AG04449 (cell line): ENCODE measurements at regions not wholly inside any gene's neighbourhood (a gene's known extent, or its start where the extent isn't known, plus 50 kb on each side); places are given as distances from the start of the nearest gene placed in this dataset.
"Not testable (repeated sequence)": the region's sequence is repeated elsewhere in the genome, so short reads cannot be mapped to it uniquely, and the experiment has no call there.

Experiments
- CTCF ChIA-PET: fragments of 350-600 bp; formaldehyde crosslinking; extraction: SDS; loops from one replicate; lab custom pipeline; 2021; ENCODE audit warnings: antibody characterized with exemption; lab: Yijun Ruan, JAX
- POLR2A ChIA-PET: fragments of 400-600, 350-600 bp; formaldehyde crosslinking; extraction: SDS; loops from one replicate; lab custom pipeline; 2020; ENCODE audit warnings: antibody characterized with exemption, inconsistent platforms; lab: Yijun Ruan, JAX
- DNase-seq: peaks from one replicate; pipeline ENCODE4 v3.0.0-alpha.2; 2010; ENCODE audit warnings: low read depth, low spot score
- H3K4me3 ChIP-seq: 2 replicates; pipeline ENCODE4 v1.5.1; 2011; ENCODE audit warnings: low read depth, mild to moderate bottlenecking, control low read depth, low read length
- TF ChIP-seq, protein P1 (sequence below): IDR thresholded peaks from one replicate; pipeline ENCODE4 v1.5.1; 2011; ENCODE audit warnings: mild to moderate bottlenecking, moderate library complexity, low read length, control low read depth, inconsistent platforms; ENCODE audit not compliant: insufficient read depth; ENCODE audit errors: missing control alignments

DNA sequence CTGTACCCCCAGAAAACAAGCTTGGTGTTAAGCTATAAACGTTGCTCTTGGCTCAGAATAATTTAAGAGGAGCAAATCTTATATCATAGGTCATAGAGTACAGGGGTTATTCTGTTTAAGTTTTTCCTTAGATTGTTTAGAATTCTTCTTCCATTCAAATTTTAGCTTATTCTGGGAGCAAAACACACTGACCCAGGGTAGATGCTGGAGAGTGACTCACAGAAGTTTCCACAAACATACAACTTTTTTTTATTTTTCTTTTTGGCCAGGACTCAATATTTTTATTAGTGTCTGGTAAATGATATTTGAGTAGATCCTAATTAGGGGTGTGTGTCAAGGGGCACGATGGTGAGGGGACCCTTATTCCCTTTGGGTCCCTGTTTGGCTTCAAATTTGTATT lies 71.5 kb upstream of the PSME4 start:
- H3K4me3 ChIP-seq, result no peak overlapping the region
- ChIA-PET CTCF (no interaction called here), POLR2A (no interaction called here)
- TF ChIP-seq, protein P1, sequence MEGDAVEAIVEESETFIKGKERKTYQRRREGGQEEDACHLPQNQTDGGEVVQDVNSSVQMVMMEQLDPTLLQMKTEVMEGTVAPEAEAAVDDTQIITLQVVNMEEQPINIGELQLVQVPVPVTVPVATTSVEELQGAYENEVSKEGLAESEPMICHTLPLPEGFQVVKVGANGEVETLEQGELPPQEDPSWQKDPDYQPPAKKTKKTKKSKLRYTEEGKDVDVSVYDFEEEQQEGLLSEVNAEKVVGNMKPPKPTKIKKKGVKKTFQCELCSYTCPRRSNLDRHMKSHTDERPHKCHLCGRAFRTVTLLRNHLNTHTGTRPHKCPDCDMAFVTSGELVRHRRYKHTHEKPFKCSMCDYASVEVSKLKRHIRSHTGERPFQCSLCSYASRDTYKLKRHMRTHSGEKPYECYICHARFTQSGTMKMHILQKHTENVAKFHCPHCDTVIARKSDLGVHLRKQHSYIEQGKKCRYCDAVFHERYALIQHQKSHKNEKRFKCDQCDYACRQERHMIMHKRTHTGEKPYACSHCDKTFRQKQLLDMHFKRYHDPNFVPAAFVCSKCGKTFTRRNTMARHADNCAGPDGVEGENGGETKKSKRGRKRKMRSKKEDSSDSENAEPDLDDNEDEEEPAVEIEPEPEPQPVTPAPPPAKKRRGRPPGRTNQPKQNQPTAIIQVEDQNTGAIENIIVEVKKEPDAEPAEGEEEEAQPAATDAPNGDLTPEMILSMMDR, result no peak
- no peak for DNase-seq

DNA sequence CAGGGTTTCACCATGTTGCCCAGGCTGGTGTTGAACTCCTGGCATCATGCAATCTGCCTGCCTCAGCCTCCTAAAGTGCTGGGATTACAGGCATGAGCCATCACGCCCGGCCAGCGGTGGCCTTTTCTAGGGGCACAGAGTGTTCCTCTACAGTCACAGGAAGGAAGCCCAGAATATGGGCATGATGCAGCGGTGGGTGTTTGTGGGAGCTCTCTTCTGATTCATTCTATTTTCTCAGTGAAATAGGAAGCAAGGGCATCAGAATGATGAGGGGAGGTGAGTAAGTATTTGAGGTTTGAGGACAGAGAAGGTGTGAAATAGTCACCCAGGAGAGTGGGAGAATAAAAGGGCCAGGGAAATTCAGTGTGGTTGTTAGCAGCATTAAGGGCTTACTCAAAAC lies 70.3 kb upstream of the PSME4 start:
- no peak overlapping the region for H3K4me3 ChIP-seq
- DNase-seq, result no peak
- TF ChIP-seq, protein P1, result no peak
- ChIA-PET POLR2A (no interaction called here), CTCF (interaction anchor here (1.0 kb wide), 1 partner anchor 13 kb away, joined by 3 read pairs; no protein-coding TSS in a partner anchor)

DNA sequence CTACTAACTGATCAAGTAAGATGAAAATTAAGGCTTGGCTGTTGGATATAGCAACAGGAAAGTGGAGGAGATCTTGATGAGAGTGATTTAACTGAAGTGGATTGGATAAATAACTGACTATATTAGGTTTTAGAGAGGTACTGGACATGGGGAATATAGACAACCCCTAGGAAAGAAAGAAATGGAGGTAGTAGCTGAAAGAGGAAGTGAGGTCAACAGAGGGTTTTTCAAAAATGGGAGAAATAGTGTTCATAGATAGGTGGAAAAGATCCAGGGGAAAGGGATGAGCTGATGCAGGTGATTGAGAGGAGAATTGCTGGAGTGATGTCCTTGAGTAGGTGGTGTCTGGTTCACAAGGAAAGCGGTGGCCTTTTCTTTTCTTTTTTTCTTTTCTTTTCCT lies 69.9 kb upstream of the PSME4 start:
- no peak for DNase-seq
- ChIA-PET CTCF (no interaction called here), POLR2A (no interaction called here)
- no peak overlapping the region for H3K4me3 ChIP-seq
- TF ChIP-seq, protein P1, result no peak

DNA sequence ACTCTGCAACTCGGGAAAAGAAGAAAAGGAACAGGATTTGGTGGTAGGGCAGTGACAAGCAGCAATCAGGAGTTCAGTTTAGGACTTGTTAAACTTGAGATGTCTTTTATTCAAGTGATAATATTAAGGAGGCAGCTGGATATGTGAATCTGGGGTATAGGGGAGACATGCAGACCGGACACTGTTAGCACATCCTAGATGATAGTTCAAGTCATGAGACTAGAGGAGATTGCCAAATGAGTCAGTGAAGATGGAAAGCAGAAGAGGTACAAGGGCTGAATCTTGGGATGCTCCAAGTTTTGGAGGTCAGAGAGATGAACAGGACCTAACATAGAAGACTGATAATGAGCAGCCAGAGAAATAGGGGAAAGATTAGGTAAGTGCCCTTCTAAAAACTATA lies 69.5 kb upstream of the PSME4 start:
- ChIA-PET POLR2A (no interaction called here), CTCF (interaction anchor here (0.6 kb wide), 1 partner anchor 669 kb away, joined by 3 read pairs; no protein-coding TSS in a partner anchor)
- TF ChIP-seq, protein P1, result no peak
- no peak for DNase-seq
- H3K4me3 ChIP-seq, result no peak overlapping the region

DNA sequence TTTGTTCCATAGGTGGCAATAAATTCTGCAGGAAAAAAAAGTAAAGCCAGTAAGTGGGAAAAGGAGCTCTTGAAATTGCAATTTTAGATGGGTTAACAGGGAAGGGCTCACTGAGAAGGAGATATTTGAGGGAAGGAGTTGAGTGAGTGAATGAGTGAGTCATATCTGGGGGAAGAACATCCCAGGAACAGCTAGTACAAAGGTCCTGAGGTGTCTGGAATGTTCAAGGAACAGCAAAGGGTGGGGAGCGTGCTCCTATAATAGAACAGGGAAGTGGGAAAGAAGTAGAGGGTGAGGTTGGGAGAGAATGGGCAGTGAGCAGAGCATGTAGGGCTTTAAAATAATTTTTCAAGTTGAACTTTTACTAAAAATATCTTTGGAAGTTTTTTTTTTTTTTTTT lies 68.0 kb upstream of the PSME4 start:
- H3K4me3 ChIP-seq, result no peak overlapping the region
- ChIA-PET CTCF (interaction anchor here (1.5 kb wide), 1 partner anchor 10 kb away, joined by 5 read pairs; no protein-coding TSS in a partner anchor), POLR2A (no interaction called here)
- no peak for DNase-seq
- TF ChIP-seq, protein P1, result no peak

DNA sequence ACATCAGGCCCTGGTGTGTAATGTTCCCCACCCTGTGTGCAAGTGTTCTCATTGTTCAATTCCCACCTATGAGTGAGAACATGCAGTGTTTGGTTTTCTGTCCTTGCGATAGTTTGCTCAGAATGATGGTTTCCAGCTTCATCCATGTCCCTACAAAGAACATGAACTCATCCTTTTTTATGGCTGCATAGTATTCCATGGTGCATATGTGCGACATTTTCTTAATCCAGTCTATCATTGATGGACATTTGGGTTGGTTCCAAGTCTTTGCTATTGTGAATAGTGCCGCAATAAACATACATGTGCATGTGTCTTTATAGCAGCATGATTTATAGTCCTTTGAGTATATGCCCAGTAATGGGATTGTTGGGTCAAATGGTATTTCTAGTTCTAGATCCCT lies 60.5 kb upstream of the PSME4 start:
- CTCF ChIA-PET, POLR2A ChIA-PET: not testable (repeated sequence)

DNA sequence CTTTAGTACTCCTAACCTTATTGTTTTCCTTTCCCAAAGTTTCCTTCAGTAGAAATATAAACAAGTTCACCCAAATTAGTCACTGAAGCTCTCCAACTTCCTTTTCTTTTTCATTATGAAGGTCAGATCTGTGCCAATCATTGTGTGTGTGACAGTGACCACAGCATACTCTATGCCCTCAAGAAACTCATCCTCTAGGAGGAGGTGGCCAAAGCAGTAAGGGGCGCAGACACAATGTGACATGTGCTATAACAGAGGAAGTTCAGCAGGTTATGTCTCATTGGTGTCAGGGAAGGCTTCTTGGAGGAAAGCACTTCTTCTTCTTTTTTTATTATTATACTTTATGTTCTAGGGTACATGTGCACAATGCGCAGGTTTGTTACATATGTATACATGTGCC lies 60.0 kb upstream of the PSME4 start:
- CTCF ChIA-PET, result no interaction called here
- DNase-seq, result no peak
- TF ChIP-seq, protein P1, result no peak
- POLR2A ChIA-PET, result no interaction called here
- H3K4me3 ChIP-seq, result no peak overlapping the region

More for the DNA sequence above, 60.5 kb upstream of the PSME4 start:
- H3K4me3 ChIP-seq, DNase-seq: not testable (repeated sequence)
